SK-N-SH treated with all-trans-retinoic acid at 6 μM for 48 hours (cell line): ENCODE measurements at regions not wholly inside any gene's neighbourhood (a gene's known extent, or its start where the extent isn't known, plus 50 kb on each side); places are given as distances from the start of the nearest gene placed in this dataset.

Experiments used
- ATAC-seq: fragments of 200-7000 bp; cut with Tn5 transposase; 3 replicates; pipeline ENCODE4 v1.9.1; 2020; ENCODE audit warnings: mild to moderate bottlenecking, moderate library complexity
- ARNTL ChIP-seq: fragments of 450-650 bp; formaldehyde crosslinking; IDR thresholded peaks from 2 replicates; pipeline ENCODE4 v1.5.0; 2020; ENCODE audit warnings: low read depth, mild to moderate bottlenecking, moderate library complexity, borderline replicate concordance
- BACH2 ChIP-seq: fragments of 250-450 bp; sonication (Bioruptor Pico); IDR thresholded peaks from 2 replicates; pipeline ENCODE4 v1.9.0; 2021; ENCODE audit warnings: mild to moderate bottlenecking, borderline replicate concordance
- CREB5 ChIP-seq: fragments of 250-450 bp; sonication (Bioruptor Pico); IDR thresholded peaks from 2 replicates; pipeline ENCODE4 v1.5.1; 2020; ENCODE audit warnings: low read depth, mild to moderate bottlenecking, moderate library complexity
- CSRNP3 ChIP-seq: fragments of 250-450 bp; sonication (Bioruptor Pico); IDR thresholded peaks from 2 replicates; pipeline ENCODE4 v1.5.1; 2021; ENCODE audit warnings: mild to moderate bottlenecking, moderate library complexity
- ESRRG ChIP-seq: fragments of 250-450 bp; sonication (Bioruptor Pico); IDR thresholded peaks from 2 replicates; pipeline ENCODE4 v1.6.1; 2021; ENCODE audit warnings: mild to moderate bottlenecking
- ISL1 ChIP-seq: fragments of 250-450 bp; sonication (Bioruptor Pico); IDR thresholded peaks from 2 replicates; pipeline ENCODE4 v2.1.2; 2022; ENCODE audit warnings: mild to moderate bottlenecking, moderate library complexity
- OSR1 ChIP-seq: fragments of 250-450 bp; sonication (Bioruptor Pico); IDR thresholded peaks from 2 replicates; pipeline ENCODE4 v1.8.0; 2022; ENCODE audit warnings: moderate library complexity, mild to moderate bottlenecking, inconsistent platforms
- PATZ1 ChIP-seq: fragments of 250-450 bp; sonication (Bioruptor Pico); IDR thresholded peaks from 2 replicates; pipeline ENCODE4 v1.8.0; 2020; ENCODE audit warnings: mild to moderate bottlenecking, moderate library complexity, borderline replicate concordance
- POU6F1 ChIP-seq: fragments of 250-450 bp; sonication (Bioruptor Pico); IDR thresholded peaks from 2 replicates; pipeline ENCODE4 v1.8.0; 2021; ENCODE audit warnings: low read depth, mild to moderate bottlenecking, moderate library complexity, borderline replicate concordance
- PPARA ChIP-seq: fragments of 250-450 bp; sonication (Bioruptor Pico); IDR thresholded peaks from 2 replicates; pipeline ENCODE4 v1.5.0; 2020; ENCODE audit warnings: mild to moderate bottlenecking, borderline replicate concordance
- RARB ChIP-seq: fragments of 250-450 bp; sonication (Bioruptor Pico); IDR thresholded peaks from 2 replicates; pipeline ENCODE4 v1.8.0; 2021; ENCODE audit warnings: mild to moderate bottlenecking, moderate library complexity
- SNAI2 ChIP-seq: fragments of 250-450 bp; sonication (Bioruptor Pico); IDR thresholded peaks from 2 replicates; pipeline ENCODE4 v1.5.0; 2020; ENCODE audit warnings: mild to moderate bottlenecking, moderate library complexity
- TCF4 ChIP-seq: fragments of 250-450 bp; sonication (Bioruptor Pico); IDR thresholded peaks from 2 replicates; pipeline ENCODE4 v1.8.0; 2021; ENCODE audit warnings: mild to moderate bottlenecking, moderate library complexity, borderline replicate concordance
- TOX ChIP-seq: fragments of 250-450 bp; sonication (Bioruptor Pico); IDR thresholded peaks from 2 replicates; pipeline ENCODE4 v1.8.0; 2021; ENCODE audit warnings: mild to moderate bottlenecking, moderate library complexity, borderline replicate concordance
- TSHZ2 ChIP-seq: fragments of 250-450 bp; sonication (Bioruptor Pico); IDR thresholded peaks from 2 replicates; pipeline ENCODE4 v1.5.0; 2020; ENCODE audit warnings: mild to moderate bottlenecking, moderate library complexity
- ZC3H10 ChIP-seq: fragments of 250-450 bp; sonication (Bioruptor Pico); IDR thresholded peaks from 2 replicates; pipeline ENCODE4 v1.5.1; 2021; ENCODE audit warnings: mild to moderate bottlenecking, moderate library complexity
- ZFP3 ChIP-seq: fragments of 250-450 bp; sonication (Bioruptor Pico); IDR thresholded peaks from 2 replicates; pipeline ENCODE4 v1.5.0; 2020; ENCODE audit warnings: mild to moderate bottlenecking, moderate library complexity
- ZNF565 ChIP-seq: fragments of 450-650 bp; formaldehyde crosslinking; conservative IDR thresholded peaks from 2 replicates; pipeline ENCODE4 v1.5.0; 2020; ENCODE audit warnings: low read depth, mild to moderate bottlenecking, moderate library complexity
- ZNF70 ChIP-seq: fragments of 450-650 bp; formaldehyde crosslinking; IDR thresholded peaks from 2 replicates; pipeline ENCODE4 v1.5.0; 2020; ENCODE audit warnings: mild to moderate bottlenecking, moderate library complexity
- ZNF8 ChIP-seq: fragments of 450-650 bp; formaldehyde crosslinking; IDR thresholded peaks from 2 replicates; pipeline ENCODE4 v1.5.0; 2020; ENCODE audit warnings: mild to moderate bottlenecking, moderate library complexity

GRCh38 chr4:156497486-156497885 is 474.1 kb downstream of the PDGFC start:
- no peak for ATAC-seq
- TF ChIP-seq RARB: no peak
- TF ChIP-seq ZC3H10 (CRISPR knock-in tag): no peak
- TF ChIP-seq CSRNP3: no peak
- TF ChIP-seq ISL1 (CRISPR knock-in tag): no peak
- TF ChIP-seq ZNF8 (CRISPR knock-in tag): no peak
- no peak for TF ChIP-seq ESRRG (CRISPR knock-in tag)

GRCh38 chr4:156496797-156497196 is 474.8 kb downstream of the PDGFC start:
- TF ChIP-seq ISL1 (CRISPR knock-in tag) (no peak), ARNTL (no peak), ZC3H10 (CRISPR knock-in tag) (no peak), POU6F1 (no peak), ZNF565 (no peak), ZNF70 (no peak), TCF4 (no peak), ZNF8 (CRISPR knock-in tag) (no peak), RARB (no peak), ZFP3 (CRISPR knock-in tag) (no peak), CREB5 (CRISPR knock-in tag) (no peak), SNAI2 (CRISPR knock-in tag) (no peak), ESRRG (CRISPR knock-in tag) (no peak), PPARA (CRISPR knock-in tag) (no peak), PATZ1 (CRISPR knock-in tag) (no peak), TSHZ2 (CRISPR knock-in tag) (no peak), BACH2 (CRISPR knock-in tag) (no peak)
- ATAC-seq: no peak

GRCh38 chr4:156495836-156496235 is 475.8 kb downstream of the PDGFC start:
- ATAC-seq: no peak

More at GRCh38 chr4:156495836-156496235, 475.8 kb downstream of the PDGFC start:
- no peak for TF ChIP-seq SNAI2 (CRISPR knock-in tag)
- TF ChIP-seq BACH2 (CRISPR knock-in tag): no peak
- TF ChIP-seq POU6F1: no peak
- no peak for TF ChIP-seq ISL1 (CRISPR knock-in tag)
- TF ChIP-seq ZFP3 (CRISPR knock-in tag): no peak
- no peak for TF ChIP-seq CSRNP3
- no peak for TF ChIP-seq TOX (CRISPR knock-in tag)
- TF ChIP-seq ZNF70: no peak
- TF ChIP-seq TCF4: no peak
- no peak for TF ChIP-seq OSR1 (CRISPR knock-in tag)
- no peak for TF ChIP-seq PPARA (CRISPR knock-in tag)
